Umbilical cord (tissue), 1 donor: ENCODE measurements at regions not wholly inside any gene's neighbourhood (a gene's known extent, or its start where the extent isn't known, plus 50 kb on each side); places are given as distances from the start of the nearest gene placed in this dataset.

Experiments
- DNase-seq: peaks from one replicate; pipeline ENCODE4 v3.0.0-alpha.2; 2015; ENCODE audit warnings: low spot score

- no peak for DNase-seq
Measured at GRCh38 chr4:15270201-15270600, 157.6 kb upstream of the C1QTNF7 start.

- no peak for DNase-seq
Measured at GRCh38 chr4:15286041-15286440, 141.8 kb upstream of the C1QTNF7 start.

GRCh38 chr4:15291122-15291521 lies 136.7 kb upstream of the C1QTNF7 start:
- no peak for DNase-seq

- DNase-seq: no peak
Measured at GRCh38 chr4:15293711-15294110, 134.1 kb upstream of the C1QTNF7 start.

GRCh38 chr4:15294202-15294601 lies 133.6 kb upstream of the C1QTNF7 start:
- no peak for DNase-seq

- DNase-seq: no peak
Measured at GRCh38 chr4:15294832-15295231, 133.0 kb upstream of the C1QTNF7 start.

GRCh38 chr4:15295421-15296162 lies 132.2 kb upstream of the C1QTNF7 start:
- no peak for DNase-seq

- DNase-seq: no peak
Measured at GRCh38 chr4:15297344-15297743, 130.5 kb upstream of the C1QTNF7 start.

GRCh38 chr4:15299627-15300026 lies 128.2 kb upstream of the C1QTNF7 start:
- DNase-seq: no peak

GRCh38 chr4:15303052-15303641 lies 124.7 kb upstream of the C1QTNF7 start:
- peak; percentile 55 for DNase-seq

GRCh38 chr4:15314974-15315373 lies 112.9 kb upstream of the C1QTNF7 start:
- DNase-seq: no peak

- no peak for DNase-seq
Measured at GRCh38 chr4:15317246-15317645, 110.6 kb upstream of the C1QTNF7 start.

- DNase-seq: no peak
Measured at GRCh38 chr4:15318621-15319348, 109.0 kb upstream of the C1QTNF7 start.

- DNase-seq: no peak
Measured at GRCh38 chr4:15320121-15320678, 107.6 kb upstream of the C1QTNF7 start.

- no peak for DNase-seq
Measured at GRCh38 chr4:15322006-15322405, 105.8 kb upstream of the C1QTNF7 start.

- no peak for DNase-seq
Measured at GRCh38 chr4:15325987-15326386, 101.8 kb upstream of the C1QTNF7 start.

- peak; percentile 64 for DNase-seq
Measured at GRCh38 chr4:15327311-15328298, 100.2 kb upstream of the C1QTNF7 start.

- DNase-seq: peak; percentile 98
Measured at GRCh38 chr4:15331930-15332329, 95.9 kb upstream of the C1QTNF7 start.

GRCh38 chr4:15332377-15332776 lies 95.5 kb upstream of the C1QTNF7 start:
- no peak for DNase-seq

- DNase-seq: peak; percentile 89
Measured at GRCh38 chr4:15333692-15334633, 93.9 kb upstream of the C1QTNF7 start.
